ENCODE measurements at regions not wholly inside any gene's neighbourhood (a gene's known extent, or its start where the extent isn't known, plus 50 kb on each side); places are given as distances from the start of the nearest gene placed in this dataset.
"Not testable (repeated sequence)": the region's sequence is repeated elsewhere in the genome, so short reads cannot be mapped to it uniquely, and the experiment has no call there.

DNA sequence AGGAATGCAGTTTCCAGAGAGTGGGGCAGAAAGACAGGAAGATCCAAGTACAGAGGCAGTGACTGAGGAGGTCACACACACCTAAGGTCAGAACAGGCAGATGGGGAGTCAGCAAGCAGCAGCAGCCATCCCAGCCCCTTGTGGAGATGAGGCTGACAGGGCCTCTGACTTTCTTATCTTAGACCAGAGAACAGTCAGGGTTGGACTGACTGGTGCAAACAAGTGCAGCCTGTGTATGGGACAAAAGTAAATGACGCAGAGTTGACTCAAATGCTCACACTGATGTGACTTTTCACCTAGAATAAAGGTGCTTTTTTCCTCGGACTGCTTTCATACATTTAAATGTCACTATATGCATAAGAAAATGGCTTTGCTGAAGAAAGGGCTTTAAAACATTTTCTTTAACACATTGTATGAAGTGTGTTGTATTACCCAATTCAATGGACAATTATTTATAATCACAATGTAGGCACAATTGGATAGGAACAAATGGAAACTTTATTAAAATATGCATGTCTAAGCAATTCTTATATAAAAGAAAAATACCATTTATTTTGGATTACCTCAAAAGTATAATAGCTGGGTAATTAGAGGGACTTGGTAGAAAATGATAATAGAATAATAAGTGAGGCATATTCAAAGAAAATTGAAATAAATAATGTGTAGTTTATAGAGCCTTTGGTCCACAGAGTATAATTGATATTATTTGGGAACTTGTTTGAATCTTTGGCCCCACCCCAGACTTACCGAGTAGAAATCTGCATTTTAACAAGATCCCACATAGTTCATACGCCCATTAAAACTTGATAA lies 1321.5 kb upstream of the CELF4 start:
- no peak for DNase-seq

GRCh38 chr18:38886235-38886634 lies 1320.6 kb upstream of the CELF4 start:
- DNase-seq, result no peak

DNA sequence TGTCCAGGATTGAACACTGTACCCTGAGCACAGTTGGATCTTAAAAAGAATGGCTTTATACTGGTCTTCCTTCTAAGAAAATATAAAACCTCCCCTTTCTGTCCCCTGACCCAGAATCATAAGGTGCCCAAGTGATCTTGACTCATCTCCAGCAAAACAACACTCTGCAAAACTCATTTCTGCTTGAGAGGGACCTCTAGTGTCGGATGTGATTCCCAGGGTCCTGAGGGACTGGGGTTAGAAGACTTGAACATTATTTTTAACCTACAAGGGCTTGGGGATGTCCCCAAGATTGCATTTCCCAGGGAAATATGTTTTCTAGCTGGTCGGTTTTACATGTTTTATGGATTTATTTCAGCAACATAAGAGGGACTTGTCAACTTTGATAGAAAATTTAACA lies 1318.5 kb upstream of the CELF4 start:
- no peak for DNase-seq

DNA sequence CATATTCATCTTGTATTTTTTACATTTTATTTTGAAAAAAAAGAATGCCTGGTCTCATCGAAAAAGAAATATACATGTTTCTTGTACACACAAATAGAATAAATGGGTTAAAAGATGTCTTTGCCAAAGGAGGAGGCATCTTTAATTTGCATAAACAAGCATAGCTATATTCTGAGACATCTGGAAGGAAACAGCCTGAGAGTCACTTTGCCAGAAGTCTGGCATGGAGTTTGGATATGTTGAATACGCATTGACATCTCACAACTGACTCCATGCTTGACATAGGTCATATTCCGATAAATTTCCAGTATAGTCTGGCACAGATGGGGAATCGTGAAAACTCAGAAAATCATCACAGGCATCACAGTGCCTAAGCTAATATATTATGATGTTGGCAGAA lies 1317.5 kb upstream of the CELF4 start:
- no peak for DNase-seq

DNA sequence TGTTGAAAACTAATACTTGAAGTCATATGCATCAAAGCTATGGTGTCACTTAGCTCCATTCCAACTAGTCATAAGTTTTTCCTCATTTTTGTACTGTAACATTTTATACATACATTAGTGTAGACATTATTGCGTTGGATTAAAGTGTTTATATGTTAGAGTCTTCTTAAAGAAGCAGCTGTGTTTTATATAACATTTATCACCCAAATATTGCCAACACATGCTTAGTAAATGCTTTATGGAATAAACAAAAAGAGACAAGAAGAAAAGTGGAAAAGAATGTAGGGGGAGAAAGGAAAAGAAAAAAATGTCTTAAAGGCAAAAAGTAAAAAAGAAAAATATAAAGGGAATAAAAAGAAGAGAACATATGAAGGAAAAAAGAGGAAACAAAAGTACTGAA lies 1314.3 kb upstream of the CELF4 start:
- DNase-seq, result no peak

DNA sequence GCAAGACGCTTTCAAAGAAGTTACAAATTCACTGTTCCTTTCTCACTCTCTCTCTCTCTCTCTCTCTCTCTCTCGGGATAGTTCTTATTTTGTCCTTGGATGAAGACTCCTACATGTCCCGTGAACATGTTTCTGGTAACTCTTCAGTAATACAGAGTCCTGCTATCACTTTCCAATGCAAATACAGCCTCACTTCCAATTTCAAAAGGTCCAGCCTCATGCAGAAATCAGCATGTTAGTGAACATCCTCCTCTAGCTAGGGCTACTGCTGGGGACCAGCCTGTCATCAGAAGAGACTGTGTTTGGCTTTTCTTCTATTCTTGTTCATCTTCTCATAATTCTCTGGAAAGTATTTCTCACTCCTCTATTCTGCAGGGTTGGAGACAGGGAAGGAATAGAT lies 1306.7 kb upstream of the CELF4 start:
- DNase-seq, result no peak

GRCh38 chr18:38868757-38869156 lies 1303.2 kb upstream of the CELF4 start:
- DNase-seq, result no peak

GRCh38 chr18:38867680-38868079 lies 1302.1 kb upstream of the CELF4 start:
- no peak for DNase-seq

GRCh38 chr18:38851526-38851925 lies 1285.9 kb upstream of the CELF4 start:
- no peak for DNase-seq

GRCh38 chr18:38847326-38847725 lies 1281.7 kb upstream of the CELF4 start:
- no peak for DNase-seq

- no peak for DNase-seq
Observed at GRCh38 chr18:38843291-38843690, 1277.7 kb upstream of the CELF4 start.

- no peak for DNase-seq
Observed at GRCh38 chr18:38826247-38826646, 1260.6 kb upstream of the CELF4 start.

DNA sequence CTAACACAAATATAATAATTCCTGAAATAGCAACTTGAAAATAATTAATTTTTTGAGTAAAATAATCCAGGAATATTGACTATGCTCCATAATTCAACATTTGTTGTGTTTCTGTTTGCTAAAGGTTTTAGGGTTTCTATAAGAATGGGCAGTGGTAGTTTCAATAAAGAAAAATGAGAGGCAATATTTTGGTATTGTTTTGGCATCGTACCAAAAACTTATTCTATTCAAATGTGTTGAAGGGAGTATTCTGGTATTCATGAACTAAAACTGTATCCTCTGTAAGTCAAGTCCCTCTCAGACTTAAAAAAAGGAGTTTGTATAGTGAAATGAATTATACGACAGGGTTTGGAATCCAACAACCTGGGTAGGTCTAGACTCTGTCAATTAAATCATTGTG lies 1245.6 kb upstream of the CELF4 start:
- DNase-seq, result no peak

DNA sequence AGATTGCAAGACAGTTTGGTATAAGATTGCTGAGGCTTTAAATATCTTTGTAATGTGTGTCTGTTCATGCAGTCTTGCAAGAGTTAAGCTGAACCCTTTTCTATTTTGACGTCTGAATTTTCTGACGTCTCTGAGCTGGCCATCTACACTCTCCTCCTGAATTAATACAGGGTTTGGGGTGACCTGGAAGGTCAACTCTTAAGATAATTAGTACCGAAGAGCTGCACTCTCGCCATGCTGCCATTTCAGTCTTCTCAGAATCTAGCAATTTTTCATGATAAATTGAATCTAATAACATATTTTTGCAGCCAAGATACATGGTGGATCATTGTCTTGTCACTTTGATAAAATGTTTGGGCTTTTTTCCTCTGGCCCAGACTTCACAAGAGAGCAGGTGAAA lies 1245.2 kb upstream of the CELF4 start:
- no peak for DNase-seq

DNA sequence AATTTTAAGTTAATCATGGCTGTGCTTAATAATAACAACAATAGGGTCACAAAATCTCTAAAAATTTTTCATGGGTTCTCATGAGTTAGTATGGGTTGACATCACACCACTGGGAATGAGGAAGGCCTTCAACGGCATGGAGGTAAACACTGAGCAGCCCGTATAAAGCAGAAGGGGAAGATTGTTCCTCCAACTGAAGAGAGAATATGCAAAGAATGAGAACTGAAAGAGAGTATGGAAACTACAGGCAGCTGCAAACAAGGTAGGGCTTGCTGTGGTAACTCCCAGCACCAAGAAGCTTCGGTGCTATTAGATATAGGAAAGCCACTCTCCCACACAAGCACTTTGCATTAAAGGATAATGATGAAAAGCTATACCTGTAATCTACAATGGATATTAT lies 1242.3 kb upstream of the CELF4 start:
- no peak for DNase-seq

DNA sequence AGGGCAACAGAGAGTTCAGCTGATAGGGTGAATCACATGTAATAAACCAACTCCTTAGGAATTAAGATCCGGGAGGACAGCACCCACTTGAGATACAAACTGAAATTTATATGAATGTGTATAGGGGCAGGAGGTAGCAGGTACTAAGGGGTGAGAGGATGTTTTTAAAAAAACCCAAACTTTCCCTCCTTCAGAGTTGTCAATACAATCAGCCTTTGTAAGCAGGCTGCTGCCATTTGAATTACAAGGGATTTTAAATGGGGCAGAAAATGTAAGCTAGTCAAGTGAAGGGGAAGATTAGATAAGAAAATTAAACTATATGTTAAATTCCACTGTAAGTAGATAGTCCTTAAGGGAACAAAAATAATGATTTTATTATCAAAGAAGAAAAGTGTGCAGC lies 1239.7 kb upstream of the CELF4 start:
- DNase-seq, result no peak

- no peak for DNase-seq
Observed at GRCh38 chr18:38801640-38802039, 1236.0 kb upstream of the CELF4 start.

DNA sequence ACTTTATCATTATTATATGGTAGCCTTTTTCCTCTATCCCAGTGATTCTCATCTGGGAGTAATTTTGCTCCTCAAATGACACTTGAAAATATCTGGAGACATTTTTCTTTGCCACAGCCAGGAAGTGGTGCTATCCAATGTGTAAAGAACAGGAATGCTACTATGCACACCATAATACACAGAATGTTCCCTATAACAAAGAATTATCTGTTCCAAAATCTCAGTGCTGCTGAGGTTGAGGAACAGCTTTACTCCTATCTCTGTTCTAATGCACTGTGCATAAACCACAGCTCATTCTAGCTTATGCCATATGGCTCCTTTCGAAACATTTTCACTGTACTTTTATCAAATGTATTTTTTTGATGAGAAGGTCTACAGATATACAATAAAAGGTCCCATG lies 1231.2 kb upstream of the CELF4 start:
- no peak for DNase-seq

GRCh38 chr18:38792731-38793130 lies 1227.1 kb upstream of the CELF4 start:
- no peak for DNase-seq

- no peak for DNase-seq
Observed at GRCh38 chr18:38790786-38791185, 1225.2 kb upstream of the CELF4 start.

- no peak for DNase-seq
Observed at GRCh38 chr18:38790303-38790702, 1224.7 kb upstream of the CELF4 start.

GRCh38 chr18:38789141-38789540 lies 1223.5 kb upstream of the CELF4 start:
- no peak for DNase-seq

DNA sequence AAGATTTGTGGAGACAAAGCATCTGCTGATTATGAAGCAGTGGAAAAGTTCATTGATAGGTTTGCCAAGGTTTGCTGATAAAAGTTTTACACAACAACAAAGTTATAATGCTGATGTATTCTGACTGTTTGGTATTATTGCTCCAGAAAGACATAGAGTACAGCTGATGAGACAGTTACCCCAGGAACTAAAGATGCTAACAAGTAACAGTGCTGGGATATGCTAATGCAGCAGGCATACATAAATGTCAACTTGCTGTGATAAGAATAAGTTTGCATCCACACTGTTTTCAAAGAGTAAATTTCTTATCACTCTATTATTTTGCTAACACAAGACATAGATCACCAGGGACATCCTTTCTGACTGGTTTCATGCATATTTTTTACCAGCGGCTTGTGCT lies 1221.3 kb upstream of the CELF4 start:
- no peak for DNase-seq

GRCh38 chr18:38771620-38772019 lies 1206.0 kb upstream of the CELF4 start:
- DNase-seq, result not testable (repeated sequence)

GRCh38 chr18:38768504-38768903 lies 1202.9 kb upstream of the CELF4 start:
- no peak for DNase-seq
